ENCODE measurements at regions not wholly inside any gene's neighbourhood (a gene's known extent, or its start where the extent isn't known, plus 50 kb on each side); places are given as distances from the start of the nearest gene placed in this dataset.
"Not testable (repeated sequence)": the region's sequence is repeated elsewhere in the genome, so short reads cannot be mapped to it uniquely, and the experiment has no call there.

DNA sequence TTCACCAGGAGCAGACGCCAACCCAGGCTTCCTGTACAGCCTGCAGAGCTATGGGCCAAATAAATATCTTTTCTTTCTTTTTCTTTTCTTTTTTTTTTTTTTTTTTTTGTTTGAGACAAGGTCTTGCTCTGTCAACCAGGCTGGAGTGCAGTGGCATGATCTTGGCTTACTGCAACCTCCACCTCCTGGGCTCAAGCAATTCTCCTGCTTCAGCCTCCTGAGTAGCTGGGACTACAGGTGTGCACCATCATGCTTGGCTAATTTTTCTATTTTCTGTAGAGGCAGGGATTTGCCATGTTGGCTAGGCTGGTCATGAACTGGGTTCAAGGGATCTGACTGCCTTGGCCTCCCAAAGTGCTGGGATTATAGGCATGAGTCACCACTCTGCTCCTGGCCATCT is 423.7 kb upstream of the KCNMB2 start:
- TF ChIP-seq RAD21 (IDR thresholded peaks at IDR 0.05 in 1 of 2, conservative IDR thresholded peaks at IDR 0.05 in 1 of 2; ENCODE audit: low read depth in 2 of 2, low read length in 2 of 2); ZNF274 (IDR thresholded peaks at IDR 0.05; ENCODE audit: borderline replicate concordance, extremely low read depth, low read length): not testable (repeated sequence)
- TF ChIP-seq, protein P1, sequence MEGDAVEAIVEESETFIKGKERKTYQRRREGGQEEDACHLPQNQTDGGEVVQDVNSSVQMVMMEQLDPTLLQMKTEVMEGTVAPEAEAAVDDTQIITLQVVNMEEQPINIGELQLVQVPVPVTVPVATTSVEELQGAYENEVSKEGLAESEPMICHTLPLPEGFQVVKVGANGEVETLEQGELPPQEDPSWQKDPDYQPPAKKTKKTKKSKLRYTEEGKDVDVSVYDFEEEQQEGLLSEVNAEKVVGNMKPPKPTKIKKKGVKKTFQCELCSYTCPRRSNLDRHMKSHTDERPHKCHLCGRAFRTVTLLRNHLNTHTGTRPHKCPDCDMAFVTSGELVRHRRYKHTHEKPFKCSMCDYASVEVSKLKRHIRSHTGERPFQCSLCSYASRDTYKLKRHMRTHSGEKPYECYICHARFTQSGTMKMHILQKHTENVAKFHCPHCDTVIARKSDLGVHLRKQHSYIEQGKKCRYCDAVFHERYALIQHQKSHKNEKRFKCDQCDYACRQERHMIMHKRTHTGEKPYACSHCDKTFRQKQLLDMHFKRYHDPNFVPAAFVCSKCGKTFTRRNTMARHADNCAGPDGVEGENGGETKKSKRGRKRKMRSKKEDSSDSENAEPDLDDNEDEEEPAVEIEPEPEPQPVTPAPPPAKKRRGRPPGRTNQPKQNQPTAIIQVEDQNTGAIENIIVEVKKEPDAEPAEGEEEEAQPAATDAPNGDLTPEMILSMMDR (IDR thresholded peaks at IDR 0.05; ENCODE audit: control extremely low read depth in 1 of 3, insufficient read depth in 1 of 3, low read depth in 1 of 3, low read length in 3 of 3), result not testable (repeated sequence)
